HUES6 (cell line): ENCODE measurements at regions not wholly inside any gene's neighbourhood (a gene's known extent, or its start where the extent isn't known, plus 50 kb on each side); places are given as distances from the start of the nearest gene placed in this dataset.
A peak's percentile ranks its signal among the peaks of the same experiment; 100 is the strongest.
"Not testable (repeated sequence)": the region's sequence is repeated elsewhere in the genome, so short reads cannot be mapped to it uniquely, and the experiment has no call there.

Experiments used
- H3K27ac ChIP-seq: 2 replicates; pipeline ENCODE4 v1.7.0; 2013; ENCODE audit warnings: low read depth, mild to moderate bottlenecking, low read length, inconsistent platforms
- H3K27me3 ChIP-seq: 2 replicates; pipeline ENCODE4 v1.6.1; 2013; ENCODE audit warnings: low read length; ENCODE audit not compliant: control insufficient read depth, insufficient read depth
- H3K36me3 ChIP-seq: 2 replicates; pipeline ENCODE4 v1.6.1; 2013; ENCODE audit warnings: low read length; ENCODE audit not compliant: control insufficient read depth, insufficient read depth
- H3K4me1 ChIP-seq: 2 replicates; pipeline ENCODE4 v1.6.1; 2013; ENCODE audit warnings: low read length; ENCODE audit not compliant: control insufficient read depth, insufficient read depth
- H3K4me3 ChIP-seq: 2 replicates; pipeline ENCODE4 v1.5.1; 2013; ENCODE audit warnings: low read depth, low read length
- H3K9ac ChIP-seq: one replicate; pipeline ENCODE4 v1.6.1; 2013; ENCODE audit warnings: mild to moderate bottlenecking, low read length
- H3K9me3 ChIP-seq: 2 replicates; pipeline ENCODE4 v1.6.1; 2013; ENCODE audit warnings: low read depth, low read length; ENCODE audit not compliant: control insufficient read depth, insufficient read depth

- Histone ChIP-seq H3K4me3 (no peak overlapping the region), H3K36me3 (no peaks in the 10 kb centered on the region), H3K9me3 (peaks cover 6% of the 10 kb centered on the region; the same call in 1 of the 2 replicates), H3K4me1 (peaks cover 23% of the 10 kb centered on the region), H3K27ac (peak overlapping the region; percentile 70; the same call in 1 of the 2 replicates), H3K27me3 (no peaks in the 10 kb centered on the region), H3K9ac (peak overlapping the region; percentile 49)
Observed at GRCh38 chr2:239735131-239735828, 289.9 kb downstream of the NDUFA10 start.

- no peaks in the 10 kb centered on the region for H3K36me3 ChIP-seq
- H3K4me3 ChIP-seq, result no peak overlapping the region
- H3K9me3 ChIP-seq, result peaks cover 6% of the 10 kb centered on the region; the same call in 1 of the 2 replicates
- no peaks in the 10 kb centered on the region for H3K27me3 ChIP-seq
- H3K9ac ChIP-seq, result no peak overlapping the region
- H3K4me1 ChIP-seq, result peaks cover 23% of the 10 kb centered on the region
- peak overlapping the region; percentile 70; the same call in 1 of the 2 replicates for H3K27ac ChIP-seq
Observed at GRCh38 chr2:239734436-239735005, 290.6 kb downstream of the NDUFA10 start.

GRCh38 chr2:239732666-239733010 lies 292.5 kb downstream of the NDUFA10 start:
- H3K9ac ChIP-seq, result no peak overlapping the region
- H3K4me3 ChIP-seq, result no peak overlapping the region
- peaks cover 6% of the 10 kb centered on the region; the same call in 1 of the 2 replicates for H3K9me3 ChIP-seq
- peaks cover 19% of the 10 kb centered on the region for H3K4me1 ChIP-seq
- no peak overlapping the region for H3K27ac ChIP-seq
- H3K36me3 ChIP-seq, result no peaks in the 10 kb centered on the region
- no peaks in the 10 kb centered on the region for H3K27me3 ChIP-seq

GRCh38 chr2:239731998-239732665 lies 293.0 kb downstream of the NDUFA10 start:
- H3K4me3 ChIP-seq, result no peak overlapping the region
- no peaks in the 10 kb centered on the region for H3K27me3 ChIP-seq
- H3K4me1 ChIP-seq, result peaks cover 19% of the 10 kb centered on the region
- H3K27ac ChIP-seq, result no peak overlapping the region
- H3K9ac ChIP-seq, result no peak overlapping the region
- peaks cover 6% of the 10 kb centered on the region; the same call in 1 of the 2 replicates for H3K9me3 ChIP-seq
- H3K36me3 ChIP-seq, result no peaks in the 10 kb centered on the region

GRCh38 chr2:239731422-239731821 lies 293.7 kb downstream of the NDUFA10 start:
- H3K4me3 ChIP-seq, result no peak overlapping the region
- H3K27me3 ChIP-seq, result no peaks in the 10 kb centered on the region
- peaks cover 6% of the 10 kb centered on the region; the same call in 1 of the 2 replicates for H3K9me3 ChIP-seq
- no peak overlapping the region for H3K27ac ChIP-seq
- peaks cover 19% of the 10 kb centered on the region for H3K4me1 ChIP-seq
- H3K36me3 ChIP-seq, result no peaks in the 10 kb centered on the region
- H3K9ac ChIP-seq, result no peak overlapping the region

- Histone ChIP-seq H3K27ac (no peak overlapping the region), H3K9me3 (peaks cover 6% of the 10 kb centered on the region; the same call in 1 of the 2 replicates), H3K9ac (no peak overlapping the region), H3K4me1 (peaks cover 15% of the 10 kb centered on the region), H3K4me3 (no peak overlapping the region), H3K27me3 (no peaks in the 10 kb centered on the region), H3K36me3 (no peaks in the 10 kb centered on the region)
Observed at GRCh38 chr2:239730897-239731296, 294.2 kb downstream of the NDUFA10 start.

GRCh38 chr2:239730567-239730882 lies 294.6 kb downstream of the NDUFA10 start:
- H3K36me3 ChIP-seq, H3K27me3 ChIP-seq, H3K9me3 ChIP-seq, H3K4me3 ChIP-seq, H3K27ac ChIP-seq, H3K9ac ChIP-seq: not testable (repeated sequence)
- H3K4me1 ChIP-seq, result peaks cover 11% of the 10 kb centered on the region

GRCh38 chr2:239729681-239730566 lies 295.2 kb downstream of the NDUFA10 start:
- peaks cover 6% of the 10 kb centered on the region; the same call in 1 of the 2 replicates for H3K9me3 ChIP-seq
- H3K36me3 ChIP-seq, result no peaks in the 10 kb centered on the region
- H3K4me3 ChIP-seq, result no peak overlapping the region
- no peak overlapping the region for H3K27ac ChIP-seq
- no peaks in the 10 kb centered on the region for H3K27me3 ChIP-seq
- H3K9ac ChIP-seq, result no peak overlapping the region
- peaks cover 8% of the 10 kb centered on the region for H3K4me1 ChIP-seq

GRCh38 chr2:239729151-239729550 lies 296.0 kb downstream of the NDUFA10 start:
- Histone ChIP-seq H3K9me3 (peaks cover 6% of the 10 kb centered on the region; the same call in 1 of the 2 replicates), H3K27ac (no peak overlapping the region), H3K9ac (no peak overlapping the region), H3K4me3 (no peak overlapping the region), H3K4me1 (peaks cover 4% of the 10 kb centered on the region; the same call in 1 of the 2 replicates), H3K27me3 (no peaks in the 10 kb centered on the region), H3K36me3 (no peaks in the 10 kb centered on the region)

- no peaks in the 10 kb centered on the region for H3K27me3 ChIP-seq
- no peak overlapping the region for H3K27ac ChIP-seq
- peaks cover 2% of the 10 kb centered on the region; the same call in 1 of the 2 replicates for H3K9me3 ChIP-seq
- H3K4me3 ChIP-seq, result no peak overlapping the region
- H3K9ac ChIP-seq, result no peak overlapping the region
- no peaks in the 10 kb centered on the region for H3K36me3 ChIP-seq
- H3K4me1 ChIP-seq, result peaks cover 4% of the 10 kb centered on the region; the same call in 1 of the 2 replicates
Observed at GRCh38 chr2:239728751-239729150, 296.4 kb downstream of the NDUFA10 start.
